ENCODE measurements at regions not wholly inside any gene's neighbourhood (a gene's known extent, or its start where the extent isn't known, plus 50 kb on each side); places are given as distances from the start of the nearest gene placed in this dataset.

DNA sequence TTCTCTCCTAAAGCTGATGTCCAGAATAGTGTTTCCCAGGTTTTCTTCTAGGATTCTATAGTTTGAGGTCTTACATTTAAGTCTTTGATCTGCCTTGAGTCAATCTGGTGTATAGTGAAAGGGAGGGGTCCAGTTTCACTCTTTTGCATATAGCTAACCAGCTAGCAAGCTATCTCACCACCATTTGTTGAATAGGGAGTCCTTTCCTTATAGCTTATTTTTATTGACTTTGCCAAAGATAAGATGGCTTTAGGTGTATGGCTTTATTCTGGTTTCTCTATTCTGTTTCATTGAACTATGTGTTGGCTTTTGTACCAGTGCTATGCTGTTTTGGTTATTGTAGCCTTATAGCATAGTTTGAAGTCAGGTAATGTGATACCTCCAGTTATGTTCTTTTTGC lies 1386.1 kb downstream of the SLITRK5 start:
- TF ChIP-seq SUZ12 (IDR thresholded peaks at IDR 0.05; ENCODE audit: extremely low read depth, insufficient read depth, insufficient read length): no peak
- no peak for TF ChIP-seq ZNF274 (IDR thresholded peaks at IDR 0.05; ENCODE audit: low read depth, low read length)
